ENCODE measurements at regions not wholly inside any gene's neighbourhood (a gene's known extent, or its start where the extent isn't known, plus 50 kb on each side); places are given as distances from the start of the nearest gene placed in this dataset.

- DNase-seq (ENCODE audit: extremely low read depth, low read depth, low spot score) = no peak
Measured at GRCh38 chr4:38581426-38582106, 82.4 kb upstream of the KLF3 start.

GRCh38 chr4:38582445-38582844, 81.6 kb upstream of the KLF3 start:
- DNase-seq (ENCODE audit: extremely low read depth, low read depth, low spot score) = no peak

- DNase-seq (ENCODE audit: extremely low read depth, low read depth, low spot score) = no peak
Measured at GRCh38 chr4:38582889-38583470, 81.0 kb upstream of the KLF3 start.

GRCh38 chr4:38585871-38586270, 78.1 kb upstream of the KLF3 start:
- no peak for DNase-seq (ENCODE audit: extremely low read depth, low read depth, low spot score)

GRCh38 chr4:38587106-38587505, 76.9 kb upstream of the KLF3 start:
- no peak for DNase-seq (ENCODE audit: extremely low read depth, low read depth, low spot score)

GRCh38 chr4:38590046-38590445, 74.0 kb upstream of the KLF3 start:
- DNase-seq (ENCODE audit: extremely low read depth, low read depth, low spot score) = no peak

GRCh38 chr4:38591617-38592337, 72.2 kb upstream of the KLF3 start:
- DNase-seq (ENCODE audit: extremely low read depth, low read depth, low spot score) = no peak

GRCh38 chr4:38598489-38598888, 65.5 kb upstream of the KLF3 start:
- DNase-seq (ENCODE audit: extremely low read depth, low read depth, low spot score) = no peak

GRCh38 chr4:38600575-38600974, 63.4 kb upstream of the KLF3 start:
- DNase-seq (ENCODE audit: extremely low read depth, low read depth, low spot score) = no peak

GRCh38 chr4:38601244-38601915, 62.6 kb upstream of the KLF3 start:
- peak; percentile 39 for DNase-seq (ENCODE audit: extremely low read depth, low read depth, low spot score)

GRCh38 chr4:38601916-38602291, 62.1 kb upstream of the KLF3 start:
- DNase-seq (ENCODE audit: extremely low read depth, low read depth, low spot score) = no peak

GRCh38 chr4:38603652-38604051, 60.3 kb upstream of the KLF3 start:
- no peak for DNase-seq (ENCODE audit: extremely low read depth, low read depth, low spot score)

GRCh38 chr4:38605181-38605752, 58.7 kb upstream of the KLF3 start:
- no peak for DNase-seq (ENCODE audit: extremely low read depth, low read depth, low spot score)

- DNase-seq (ENCODE audit: extremely low read depth, low read depth, low spot score) = no peak
Measured at GRCh38 chr4:38605753-38606586, 58.0 kb upstream of the KLF3 start.

GRCh38 chr4:38606587-38606905, 57.5 kb upstream of the KLF3 start:
- DNase-seq (ENCODE audit: extremely low read depth, low read depth, low spot score) = no peak

GRCh38 chr4:38609614-38610013, 54.4 kb upstream of the KLF3 start:
- no peak for DNase-seq (ENCODE audit: extremely low read depth, low read depth, low spot score)

GRCh38 chr4:38610521-38610920, 53.5 kb upstream of the KLF3 start:
- DNase-seq (ENCODE audit: extremely low read depth, low read depth, low spot score) = no peak

GRCh38 chr4:38610966-38611431, 53.0 kb upstream of the KLF3 start:
- no peak for DNase-seq (ENCODE audit: extremely low read depth, low read depth, low spot score)

- no peak for DNase-seq (ENCODE audit: extremely low read depth, low read depth, low spot score)
Measured at GRCh38 chr4:38611676-38612075, 52.3 kb upstream of the KLF3 start.

GRCh38 chr4:38612646-38613414, 51.2 kb upstream of the KLF3 start:
- DNase-seq (ENCODE audit: extremely low read depth, low read depth, low spot score) = peak; percentile 10

Data from glomerular endothelial cell (primary cell).